NOMO-1 treated with dmso at 0.1 percent for 144 hours (cell line): ENCODE measurements at regions not wholly inside any gene's neighbourhood (a gene's known extent, or its start where the extent isn't known, plus 50 kb on each side); places are given as distances from the start of the nearest gene placed in this dataset.
"Not testable (repeated sequence)": the region's sequence is repeated elsewhere in the genome, so short reads cannot be mapped to it uniquely, and the experiment has no call there.

Experiments
- DNase-seq: peaks from one replicate; lab custom pipeline; 2025; ENCODE audit not compliant: unreplicated experiment; lab: John Stamatoyannopoulos, UW

DNA sequence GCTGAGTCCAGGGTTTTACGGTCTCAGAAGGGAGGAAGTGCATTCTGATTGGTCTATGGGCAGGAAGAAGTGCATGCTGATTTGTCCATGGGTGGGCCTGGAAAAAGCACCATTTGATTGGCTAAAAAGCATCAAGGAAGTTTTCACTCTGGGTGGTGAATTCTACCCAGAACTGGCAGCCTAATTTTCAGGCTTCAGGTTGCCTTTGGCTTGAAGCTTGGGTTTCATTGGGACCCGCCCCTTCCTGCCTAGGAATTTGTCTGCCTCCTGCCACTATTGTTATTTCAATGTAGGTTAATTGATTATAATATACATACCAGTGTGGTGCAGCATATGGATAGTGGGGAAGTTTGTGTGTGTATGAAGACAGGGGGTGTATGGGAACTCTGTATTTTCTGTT lies 1355.9 kb downstream of the SI start:
- DNase-seq: no peak

DNA sequence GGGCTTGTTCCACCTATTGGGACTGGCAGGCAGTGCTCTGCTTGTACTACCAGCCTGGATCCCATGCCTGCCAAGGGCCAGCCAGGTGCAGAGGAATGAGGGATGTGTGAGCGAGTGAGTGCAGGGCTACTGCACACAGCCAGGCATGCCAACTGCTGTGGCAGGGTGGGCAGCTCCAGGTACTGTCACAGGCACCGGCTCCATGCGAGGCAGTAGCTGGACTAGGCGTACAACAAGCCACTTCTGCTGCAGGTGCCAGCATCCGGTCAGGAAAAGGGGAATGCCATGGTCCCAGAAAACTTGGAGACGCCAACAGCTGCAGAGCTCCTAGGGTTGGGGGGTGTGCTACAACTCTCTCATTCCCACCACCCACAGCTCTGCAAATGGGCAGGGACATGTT lies 1356.7 kb downstream of the SI start:
- DNase-seq: no peak

DNA sequence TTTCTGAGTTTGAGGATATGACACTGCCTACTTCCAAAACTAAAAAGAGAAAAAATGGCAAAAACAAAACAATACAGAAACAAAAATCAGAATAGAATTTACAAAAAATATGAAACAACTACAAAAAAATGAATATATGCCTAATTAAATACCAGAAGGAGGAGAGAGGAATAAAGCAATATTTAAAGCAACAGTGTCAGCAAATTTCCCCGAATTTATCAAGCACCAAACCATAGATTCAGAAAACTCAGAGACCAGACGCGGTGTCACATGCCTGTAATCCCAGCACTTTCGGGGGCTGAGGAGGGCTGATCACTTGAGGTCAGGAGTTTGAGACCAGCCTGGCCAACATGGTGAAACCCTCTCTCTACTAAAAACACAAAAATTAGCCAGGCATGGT lies 1360.9 kb downstream of the SI start:
- DNase-seq: no peak

DNA sequence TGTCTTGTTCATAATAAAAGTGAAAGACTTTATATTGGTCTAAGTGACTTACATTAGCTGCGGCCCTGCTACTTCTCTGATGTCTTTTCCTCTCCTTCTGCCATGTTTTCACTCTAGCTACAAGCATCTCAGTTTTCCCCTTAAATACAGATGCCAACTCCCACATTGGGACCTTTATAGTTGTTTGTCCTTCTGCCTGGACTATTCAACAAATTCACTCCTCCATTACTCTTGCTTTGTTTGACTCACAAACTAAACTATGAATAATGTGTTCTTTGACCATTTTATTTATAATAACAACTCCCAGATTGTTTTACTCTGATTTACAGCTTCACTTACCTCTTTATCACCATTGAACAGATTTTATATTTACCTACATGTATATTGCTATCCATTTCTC lies 1369.9 kb downstream of the SI start:
- no peak for DNase-seq

DNA sequence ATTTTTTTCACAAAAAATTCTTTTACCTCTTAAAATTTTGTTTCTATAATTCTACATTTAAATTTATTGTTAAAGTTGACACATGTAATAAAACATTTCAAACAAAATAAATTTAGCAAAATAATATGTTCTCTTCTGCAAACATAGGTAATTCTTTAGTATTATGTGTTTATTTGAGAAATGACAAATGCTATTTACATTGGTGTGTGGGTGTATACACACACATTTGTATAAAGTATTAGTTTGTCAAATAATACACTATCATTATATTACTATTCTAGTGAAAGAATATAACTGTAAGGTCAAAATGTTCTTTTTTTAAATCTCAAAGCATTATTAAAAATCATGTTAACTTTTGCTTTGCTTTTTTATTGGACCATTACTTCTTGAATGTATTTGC lies 1370.6 kb downstream of the SI start:
- DNase-seq: no peak

DNA sequence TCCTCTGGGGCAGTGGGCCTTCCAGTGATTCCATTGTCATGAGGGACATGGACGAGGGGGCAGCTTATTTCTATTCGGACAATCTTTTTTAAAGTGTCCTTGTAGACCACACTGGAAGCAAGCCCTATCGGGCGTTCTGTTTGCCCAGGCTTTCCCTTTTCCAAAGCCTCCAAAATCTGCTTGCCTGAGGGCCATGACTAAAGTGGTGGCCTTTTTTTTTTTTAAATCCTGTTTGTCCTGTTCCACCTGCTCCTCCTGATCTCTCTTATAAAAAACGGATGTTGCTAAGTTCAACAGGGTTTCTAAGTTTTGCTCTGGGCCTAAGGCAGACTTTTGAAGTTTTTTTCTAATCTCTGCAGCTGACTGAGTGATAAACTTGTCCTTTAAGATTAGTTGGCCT lies 1380.1 kb downstream of the SI start:
- DNase-seq: not testable (repeated sequence)

DNA sequence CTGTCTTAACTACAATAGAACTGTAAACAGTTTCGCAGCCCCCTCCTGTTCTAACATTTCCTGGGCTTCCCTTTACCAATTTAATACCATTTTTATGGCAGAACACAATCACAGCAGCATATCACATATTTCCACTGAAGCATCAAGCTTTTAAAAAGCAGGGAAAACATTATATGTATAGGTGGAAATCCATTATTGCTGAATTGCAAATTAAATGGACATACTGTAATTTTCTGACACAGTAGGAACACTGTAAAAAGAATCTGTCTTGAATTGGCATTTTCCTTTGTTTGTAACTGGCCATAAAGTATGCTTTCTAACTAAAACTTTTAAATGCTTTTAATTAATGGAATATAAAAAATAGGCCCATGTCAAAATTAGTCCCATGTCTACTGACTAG lies 1385.8 kb downstream of the SI start:
- no peak for DNase-seq

DNA sequence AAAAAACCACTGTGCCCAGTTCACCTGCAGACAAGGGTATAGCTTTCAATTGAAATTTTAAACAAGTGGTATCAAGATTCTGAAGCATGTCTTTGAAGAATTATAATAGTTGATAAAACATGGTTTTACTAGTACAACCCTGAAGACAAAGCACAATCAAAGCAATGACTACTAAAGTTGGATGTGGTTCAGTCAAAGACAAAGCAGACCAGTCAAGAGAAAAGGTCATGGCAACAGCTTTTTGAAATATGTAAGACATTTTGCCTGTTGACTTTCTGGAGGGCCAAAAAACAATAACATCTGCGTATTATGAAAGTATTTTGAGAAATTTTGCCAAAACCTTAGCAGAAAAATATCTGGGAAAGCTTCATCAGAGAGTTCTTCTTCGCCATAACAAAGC lies 1393.6 kb downstream of the SI start:
- DNase-seq: no peak

DNA sequence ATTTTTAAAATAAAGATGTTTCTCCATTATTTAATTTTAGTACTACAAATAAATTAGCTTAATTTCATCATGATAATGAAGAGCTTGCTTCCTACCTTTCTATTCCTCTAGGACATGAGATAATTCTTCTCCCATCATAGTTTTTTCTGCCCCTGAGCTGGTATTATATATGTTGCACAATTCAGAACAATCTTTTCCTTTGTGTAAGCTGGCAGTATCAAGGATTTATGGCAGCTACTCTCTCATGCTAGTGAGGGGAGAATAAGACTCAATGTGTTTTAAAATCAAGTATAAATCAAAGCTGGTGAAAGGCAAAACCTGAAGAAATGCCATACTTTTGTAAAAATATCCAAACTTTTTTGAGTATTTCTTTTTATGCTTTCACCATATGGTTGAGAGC lies 1405.3 kb downstream of the SI start:
- DNase-seq: no peak

DNA sequence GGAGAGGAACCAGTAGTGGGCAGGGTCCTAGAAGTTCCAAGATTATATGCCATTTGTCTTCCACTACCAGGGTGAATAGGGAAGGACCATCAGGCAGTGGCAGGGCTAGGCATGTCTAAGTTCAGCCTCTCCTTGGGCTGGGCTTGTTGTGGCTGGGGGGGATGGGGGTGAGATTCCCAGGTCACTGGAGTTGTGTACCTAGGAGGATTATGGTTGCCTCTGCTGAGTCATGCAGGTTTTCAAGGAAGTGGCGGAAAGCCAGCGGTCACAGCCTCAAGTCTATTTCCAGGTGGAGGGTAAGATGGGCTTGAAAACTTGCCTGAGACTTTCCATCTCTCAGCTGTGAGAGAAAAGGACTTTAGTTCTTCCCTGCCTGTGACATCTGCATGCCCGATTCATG lies 1407.1 kb downstream of the SI start:
- no peak for DNase-seq

DNA sequence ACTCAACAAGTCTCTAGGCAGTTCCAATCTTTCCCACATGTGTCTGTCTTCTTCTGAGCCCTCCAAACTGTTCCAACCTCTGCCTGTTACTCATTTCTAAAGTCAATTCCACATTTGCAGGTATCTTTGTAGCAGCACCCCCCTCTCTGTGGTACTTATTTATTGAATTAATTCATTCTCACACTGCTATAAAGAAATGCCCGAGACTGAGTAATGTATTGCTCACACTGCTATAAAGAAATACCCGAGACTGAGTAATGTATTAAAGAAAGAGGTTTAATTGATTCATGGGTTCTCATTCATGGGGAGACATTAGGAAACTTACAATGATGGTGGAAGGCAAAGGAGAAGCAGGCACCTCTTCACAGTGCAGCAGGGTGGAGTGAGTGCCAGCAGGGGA lies 1413.8 kb downstream of the SI start:
- DNase-seq: no peak

DNA sequence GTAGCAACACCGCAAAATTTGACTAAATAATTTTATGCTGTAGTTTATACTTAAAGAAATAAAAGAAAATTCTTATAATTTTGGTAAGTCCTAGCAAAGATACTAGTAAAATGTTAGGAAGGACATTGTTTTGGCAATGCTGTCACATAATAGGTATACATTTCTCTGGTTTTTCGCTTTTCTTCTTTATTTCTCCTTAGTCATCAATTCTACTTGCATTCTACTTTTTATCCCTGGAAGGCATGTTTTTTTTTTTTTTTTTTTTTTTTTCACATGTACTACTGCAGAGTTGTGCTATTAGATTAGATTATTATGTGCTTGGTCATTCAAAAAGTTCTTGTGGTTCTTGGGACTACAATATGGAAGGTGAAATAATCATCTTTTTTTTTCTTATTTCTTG lies 1421.2 kb downstream of the SI start:
- DNase-seq: no peak

DNA sequence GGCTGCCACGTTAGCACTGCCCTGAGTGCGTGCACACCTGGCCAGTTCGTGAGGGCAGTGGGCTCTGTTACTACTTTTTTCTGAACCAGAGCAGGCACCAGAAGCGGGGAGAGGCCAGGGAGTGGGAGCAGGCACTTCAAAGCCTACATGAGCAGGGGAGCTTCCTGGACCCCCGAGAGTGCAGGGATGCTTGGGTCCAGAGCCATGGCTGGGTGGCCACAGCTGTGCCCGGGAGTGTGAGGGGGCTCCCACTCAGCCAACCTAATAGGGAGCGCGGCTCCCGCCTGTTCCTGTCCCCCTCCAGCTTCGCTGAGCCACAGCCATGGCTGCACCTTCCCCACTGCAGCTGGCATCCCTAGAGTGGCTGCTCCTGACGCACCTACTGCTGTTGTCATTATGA lies 1423.3 kb downstream of the SI start:
- no peak for DNase-seq

DNA sequence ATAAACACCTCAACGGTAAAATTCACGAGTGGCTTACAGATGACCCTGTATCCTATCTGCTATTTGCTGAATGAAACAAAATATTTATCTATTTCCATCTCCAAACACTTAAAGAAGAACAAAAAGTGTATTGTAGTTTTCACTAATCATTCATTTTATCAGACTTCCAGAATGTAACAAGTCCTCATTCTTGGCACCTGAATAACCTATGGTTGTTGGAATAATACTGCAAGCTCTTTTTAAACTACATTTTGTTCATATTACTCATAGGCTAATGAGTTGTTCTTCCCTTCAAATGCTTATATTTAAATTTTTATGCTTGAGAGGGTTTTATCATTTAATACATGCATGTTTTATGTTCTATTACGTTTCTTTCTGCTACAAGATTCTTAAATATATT lies 1434.1 kb downstream of the SI start:
- no peak for DNase-seq

DNA sequence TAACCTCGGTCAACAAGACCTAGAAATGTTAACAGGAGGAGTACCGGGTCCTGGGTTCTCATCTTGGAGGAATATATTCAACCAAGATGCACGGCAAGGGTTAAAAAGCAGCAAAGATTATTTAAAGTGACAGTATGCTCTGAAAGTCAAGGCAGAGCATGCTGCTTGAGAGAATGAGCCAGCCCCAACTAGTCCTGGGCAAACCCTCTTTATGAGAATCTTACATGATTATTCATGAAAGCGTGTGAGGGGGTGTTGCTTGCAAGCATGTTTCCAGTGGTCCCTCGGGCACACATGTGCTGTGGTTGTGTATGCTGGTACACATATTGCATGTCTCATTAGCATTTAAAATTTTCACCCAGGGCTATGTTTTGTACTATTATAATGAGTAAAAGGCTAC lies 1445.6 kb downstream of the SI start:
- DNase-seq: no peak

DNA sequence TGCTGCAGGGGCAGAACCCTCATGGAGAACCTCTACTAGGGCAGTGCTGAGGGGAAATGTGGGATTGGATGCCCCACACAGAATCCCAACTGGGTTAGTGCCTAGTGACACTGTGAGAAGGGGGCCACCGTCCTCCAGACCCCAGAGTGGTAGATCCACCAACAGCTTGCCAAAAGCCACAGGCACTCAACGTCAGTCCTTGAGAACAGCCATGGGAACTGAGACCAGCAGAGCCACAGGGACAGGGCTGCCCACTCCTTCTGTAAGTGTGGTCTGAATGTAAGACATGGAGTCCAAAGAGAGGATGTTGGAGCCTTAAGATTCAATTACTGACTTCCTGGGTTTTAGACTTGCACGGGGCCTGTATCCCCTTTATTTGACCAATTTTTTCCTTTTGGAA lies 1451.5 kb downstream of the SI start:
- no peak for DNase-seq

DNA sequence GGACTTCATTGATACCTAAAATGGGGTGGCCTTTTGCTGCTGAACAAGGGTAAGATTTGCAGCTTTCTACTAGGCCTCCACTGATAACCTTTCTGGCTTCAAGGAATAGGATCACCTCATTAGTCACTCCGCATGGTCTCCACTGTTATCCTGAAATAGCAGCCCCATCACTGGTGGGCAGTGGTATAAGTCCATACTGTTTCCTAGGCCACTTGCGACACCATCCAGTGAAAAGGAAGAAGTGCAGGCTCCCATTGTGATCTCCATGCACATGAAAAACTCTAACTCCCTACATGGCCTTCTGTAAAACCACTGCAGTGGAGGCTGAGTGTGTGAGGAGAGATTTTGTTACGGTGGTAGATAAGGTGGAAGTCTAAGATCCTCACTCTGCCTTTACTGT lies 1455.9 kb downstream of the SI start:
- no peak for DNase-seq

DNA sequence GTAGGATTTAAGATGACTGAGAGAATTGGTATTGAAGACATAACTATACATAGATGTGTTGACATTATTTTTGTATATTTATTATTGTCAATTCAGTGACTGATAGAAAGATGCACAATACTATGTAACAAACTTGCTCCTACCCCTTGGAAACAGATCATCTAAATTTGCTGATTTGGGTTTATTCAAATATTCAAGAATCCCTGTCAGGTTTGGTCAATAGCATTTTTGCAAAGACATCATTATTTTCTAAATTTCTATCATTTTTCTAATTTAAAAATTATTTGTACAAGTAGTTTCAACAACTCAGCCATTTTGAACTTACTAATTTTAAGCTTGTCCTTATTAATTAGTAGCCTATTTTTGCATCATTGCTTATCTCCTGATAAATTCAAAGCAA lies 1463.4 kb downstream of the SI start:
- no peak for DNase-seq

DNA sequence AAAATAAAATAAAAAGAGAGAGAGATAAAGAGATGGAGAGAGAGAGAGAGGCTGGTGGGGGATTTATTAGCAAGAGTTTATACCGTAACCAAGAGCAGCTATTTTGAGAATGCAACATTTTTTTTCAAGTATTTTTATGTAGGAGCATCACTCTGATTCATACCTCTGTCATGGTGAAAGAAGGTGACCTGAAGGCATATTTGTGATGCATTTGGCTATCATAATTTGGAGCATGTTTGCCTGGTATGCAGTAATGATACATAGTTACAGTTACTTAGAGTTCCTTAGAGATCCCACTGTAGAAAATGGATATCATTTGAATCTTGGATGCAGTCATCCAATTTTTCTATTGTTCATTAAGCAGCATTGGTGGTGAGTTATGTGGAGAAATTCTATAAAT lies 1472.4 kb downstream of the SI start:
- no peak for DNase-seq

DNA sequence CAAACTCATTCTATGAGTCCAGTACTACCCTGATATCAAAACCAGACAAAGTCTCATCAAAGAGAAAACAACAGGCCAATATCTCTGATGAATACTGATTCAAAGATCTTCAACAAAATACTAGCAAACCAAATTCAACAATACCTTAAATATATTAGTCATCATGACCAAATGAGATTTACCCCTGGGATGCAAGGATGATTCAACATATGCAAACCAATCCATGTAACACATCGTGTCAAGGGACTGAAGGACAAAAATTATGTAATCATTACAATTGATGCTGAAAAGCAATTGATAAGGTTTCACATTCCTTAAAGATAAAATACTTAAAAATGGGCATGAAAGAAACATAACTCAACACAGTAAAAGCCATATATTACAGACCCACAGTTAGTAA lies 1476.9 kb downstream of the SI start:
- no peak for DNase-seq

DNA sequence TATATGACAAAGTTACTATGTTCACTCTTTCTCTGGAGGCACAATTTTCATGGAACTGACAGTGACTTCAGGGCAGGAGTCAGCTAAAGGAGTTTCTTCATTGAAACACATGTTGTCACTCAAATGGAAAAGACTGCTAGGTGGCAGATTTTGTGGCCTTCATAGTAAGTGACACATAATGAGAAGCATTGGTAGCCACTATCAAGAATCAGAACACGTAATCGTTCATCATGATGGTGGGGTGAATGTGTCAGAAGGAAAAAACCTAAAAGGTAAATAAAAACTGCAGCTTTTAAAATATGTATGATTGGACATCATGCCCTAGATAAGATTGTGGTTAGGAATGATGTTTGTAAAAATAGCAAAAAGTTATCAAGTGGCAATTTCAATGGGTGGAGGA lies 1491.0 kb downstream of the SI start:
- DNase-seq: no peak

DNA sequence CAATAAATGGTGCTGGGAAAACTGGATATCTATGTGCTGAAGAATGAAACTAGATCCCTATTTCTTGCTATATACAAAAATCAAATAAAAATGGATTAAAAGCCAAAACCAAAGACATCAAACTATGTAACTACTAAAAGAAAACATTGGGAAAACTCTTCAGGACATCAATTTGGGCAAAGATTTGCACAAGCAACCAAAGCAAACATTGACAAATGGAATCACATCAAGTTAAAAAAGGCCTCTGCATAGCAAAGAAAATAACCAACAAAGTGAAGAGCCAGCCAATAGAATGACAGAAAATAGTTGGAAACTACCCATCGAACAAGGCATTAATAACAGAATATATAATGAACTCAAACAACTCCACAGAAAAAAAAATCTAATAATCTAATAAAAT lies 1495.3 kb downstream of the SI start:
- DNase-seq: no peak

DNA sequence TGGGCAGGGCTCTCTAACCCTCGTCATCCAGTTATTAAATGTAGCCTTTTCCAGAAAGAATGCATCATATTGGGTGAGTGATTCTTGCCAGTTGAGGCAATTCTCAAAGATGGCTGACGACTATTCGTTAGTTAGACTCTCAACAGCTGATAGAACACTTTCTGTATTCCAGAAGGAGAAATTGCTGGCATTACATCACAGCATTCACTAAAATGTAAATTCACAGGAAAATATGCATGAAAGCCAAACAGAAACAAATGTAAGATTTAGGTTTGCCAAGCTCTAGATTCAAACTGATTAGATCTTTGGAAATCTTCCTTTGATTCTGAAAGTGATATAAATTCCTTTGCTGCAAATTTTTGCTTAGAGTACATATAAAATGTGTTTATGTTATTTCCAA lies 1501.0 kb downstream of the SI start:
- no peak for DNase-seq

DNA sequence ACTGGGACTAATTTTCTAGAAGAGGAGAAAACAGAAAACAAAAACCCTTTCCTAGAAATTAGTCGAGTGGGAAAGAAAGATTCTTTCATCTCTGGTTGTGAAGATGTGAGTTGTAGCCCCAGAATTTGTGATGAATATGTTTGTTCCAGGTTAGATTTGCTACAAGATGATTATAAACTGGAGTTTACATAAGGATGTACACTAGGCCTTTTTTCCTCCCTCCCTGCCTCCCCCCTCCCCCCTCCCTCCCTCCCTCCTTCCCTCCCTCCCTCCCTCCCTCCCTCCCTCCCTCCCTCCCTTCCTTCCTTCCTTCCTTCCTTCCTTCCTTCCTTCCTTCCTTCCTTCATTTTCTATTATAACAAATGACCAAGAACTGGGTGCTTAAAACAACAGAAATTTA lies 1502.0 kb downstream of the SI start:
- DNase-seq: no peak
